Lower leg skin (tissue), 3 donors: ENCODE measurements at regions not wholly inside any gene's neighbourhood (a gene's known extent, or its start where the extent isn't known, plus 50 kb on each side); places are given as distances from the start of the nearest gene placed in this dataset.

Experiments
- CTCF ChIP-seq, 3 donors: fragments of 450-650 bp; IDR thresholded peaks; one replicate each; pipeline ENCODE4 v1.5.1; 2016; ENCODE audit warnings: antibody characterized with exemption in 3 of 3, mild to moderate bottlenecking in 3 of 3, moderate library complexity in 2 of 3
- POLR2A ChIP-seq, 2 donors: fragments of 450-650 bp; IDR thresholded peaks; one replicate each; pipeline ENCODE4 v1.6.1; 2016 to 2017; ENCODE audit warnings: antibody characterized with exemption in 2 of 2, mild to moderate bottlenecking in 1 of 2, moderate library complexity in 1 of 2

GRCh38 chr9:95770653-95771131 is 104.8 kb upstream of the ERCC6L2 start:
- TF ChIP-seq CTCF (IDR thresholded peaks at IDR 0.05) = no peak
- TF ChIP-seq POLR2A (IDR thresholded peaks at IDR 0.05) = no peak
